Keratinocyte (primary cell): ENCODE measurements at regions not wholly inside any gene's neighbourhood (a gene's known extent, or its start where the extent isn't known, plus 50 kb on each side); places are given as distances from the start of the nearest gene placed in this dataset.

Experiments
- EZH2 ChIP-seq: IDR thresholded peaks from one replicate; pipeline ENCODE4 v1.6.1; 2012; ENCODE audit warnings: inconsistent platforms, mild to moderate bottlenecking, low read length, moderate library complexity
- TF ChIP-seq, protein P1 (sequence below), 3 experiments: IDR thresholded peaks in 1 of 3; conservative IDR thresholded peaks in 1 of 3; optimal IDR thresholded peaks in 1 of 3; 2 replicates in 2 of 3; 3 replicates in 1 of 3; pipeline versions ENCODE3 to v1.5.1; 2011; ENCODE audit warnings: low read length in 3 of 3, mild to moderate bottlenecking in 3 of 3, moderate library complexity in 2 of 3, control low read depth in 1 of 3, inconsistent platforms in 1 of 3; ENCODE audit not compliant: insufficient read depth in 2 of 3; ENCODE audit errors: extremely low read depth in 1 of 3

DNA sequence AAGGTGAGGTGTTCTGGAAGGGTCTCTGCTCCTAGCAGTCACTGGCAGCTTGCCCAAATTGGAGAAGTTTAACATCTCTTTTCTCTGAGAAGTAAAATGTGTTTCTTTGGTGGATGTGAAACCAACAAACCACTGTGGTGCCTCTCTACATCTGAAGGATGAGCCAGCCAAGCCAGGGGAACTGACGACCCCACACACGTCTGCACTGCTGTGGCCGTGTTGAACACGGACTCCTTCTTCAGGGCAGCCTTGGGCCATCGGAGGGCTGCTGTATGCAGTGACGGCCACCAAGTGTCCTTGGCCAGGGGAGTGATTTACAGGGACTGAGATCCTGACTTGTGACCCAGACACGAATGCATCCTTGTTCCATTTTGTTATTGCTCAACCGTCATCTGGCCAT is 207.8 kb downstream of the ACKR3 start:
- TF ChIP-seq, protein P1, sequence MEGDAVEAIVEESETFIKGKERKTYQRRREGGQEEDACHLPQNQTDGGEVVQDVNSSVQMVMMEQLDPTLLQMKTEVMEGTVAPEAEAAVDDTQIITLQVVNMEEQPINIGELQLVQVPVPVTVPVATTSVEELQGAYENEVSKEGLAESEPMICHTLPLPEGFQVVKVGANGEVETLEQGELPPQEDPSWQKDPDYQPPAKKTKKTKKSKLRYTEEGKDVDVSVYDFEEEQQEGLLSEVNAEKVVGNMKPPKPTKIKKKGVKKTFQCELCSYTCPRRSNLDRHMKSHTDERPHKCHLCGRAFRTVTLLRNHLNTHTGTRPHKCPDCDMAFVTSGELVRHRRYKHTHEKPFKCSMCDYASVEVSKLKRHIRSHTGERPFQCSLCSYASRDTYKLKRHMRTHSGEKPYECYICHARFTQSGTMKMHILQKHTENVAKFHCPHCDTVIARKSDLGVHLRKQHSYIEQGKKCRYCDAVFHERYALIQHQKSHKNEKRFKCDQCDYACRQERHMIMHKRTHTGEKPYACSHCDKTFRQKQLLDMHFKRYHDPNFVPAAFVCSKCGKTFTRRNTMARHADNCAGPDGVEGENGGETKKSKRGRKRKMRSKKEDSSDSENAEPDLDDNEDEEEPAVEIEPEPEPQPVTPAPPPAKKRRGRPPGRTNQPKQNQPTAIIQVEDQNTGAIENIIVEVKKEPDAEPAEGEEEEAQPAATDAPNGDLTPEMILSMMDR (optimal IDR thresholded peaks at IDR 0.05 in 1 of 3, IDR thresholded peaks at IDR 0.05 in 1 of 3, conservative IDR thresholded peaks at IDR 0.05 in 1 of 3; ENCODE audit: extremely low read depth in 1 of 3, insufficient read depth in 2 of 3, low read length in 3 of 3): no peak
- TF ChIP-seq EZH2: no peak
